NCI-H510A (cell line): ENCODE measurements at regions not wholly inside any gene's neighbourhood (a gene's known extent, or its start where the extent isn't known, plus 50 kb on each side); places are given as distances from the start of the nearest gene placed in this dataset.
"Not testable (repeated sequence)": the region's sequence is repeated elsewhere in the genome, so short reads cannot be mapped to it uniquely, and the experiment has no call there.

Source experiments
- DNase-seq: peaks from one replicate; lab custom pipeline; 2025; lab: John Stamatoyannopoulos, UW

DNA sequence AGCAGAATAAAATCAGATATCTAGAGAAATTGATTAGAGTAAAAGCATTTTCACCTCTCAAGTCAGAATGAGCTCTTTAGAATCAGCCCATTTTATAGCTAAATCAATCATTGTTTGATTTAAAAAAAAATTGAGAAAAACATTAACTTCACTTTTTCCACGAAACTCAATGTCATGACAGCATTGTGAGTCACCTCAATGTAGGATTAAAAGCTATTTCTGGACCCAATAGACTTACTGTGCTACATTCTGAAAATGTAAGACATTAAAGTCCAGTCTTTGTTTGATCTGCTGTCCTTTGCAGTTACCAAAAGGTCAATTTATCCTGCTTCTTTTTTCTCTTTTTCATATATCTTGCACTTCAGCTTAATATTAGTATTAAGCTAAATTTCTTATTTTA lies 519.4 kb upstream of the ZNF337 start:
- no peak for DNase-seq

DNA sequence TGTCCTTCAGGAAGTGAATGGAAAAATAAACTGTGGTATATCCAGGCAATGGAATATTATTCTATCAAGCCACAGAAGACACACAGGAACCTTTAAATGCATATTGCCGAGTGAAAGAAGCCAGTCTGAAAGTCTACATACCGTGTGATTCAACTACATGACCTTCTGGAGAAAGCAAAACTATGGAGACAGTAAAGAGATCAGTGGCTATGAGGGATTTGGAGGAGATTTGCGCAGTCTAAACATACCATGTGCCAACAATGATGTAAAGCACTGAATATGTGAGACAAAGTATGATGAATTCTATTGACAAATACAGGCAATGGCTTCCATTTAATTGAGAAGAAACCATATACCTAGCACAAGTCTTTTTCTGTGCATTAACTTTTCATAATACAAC lies 518.3 kb upstream of the ZNF337 start:
- no peak for DNase-seq

DNA sequence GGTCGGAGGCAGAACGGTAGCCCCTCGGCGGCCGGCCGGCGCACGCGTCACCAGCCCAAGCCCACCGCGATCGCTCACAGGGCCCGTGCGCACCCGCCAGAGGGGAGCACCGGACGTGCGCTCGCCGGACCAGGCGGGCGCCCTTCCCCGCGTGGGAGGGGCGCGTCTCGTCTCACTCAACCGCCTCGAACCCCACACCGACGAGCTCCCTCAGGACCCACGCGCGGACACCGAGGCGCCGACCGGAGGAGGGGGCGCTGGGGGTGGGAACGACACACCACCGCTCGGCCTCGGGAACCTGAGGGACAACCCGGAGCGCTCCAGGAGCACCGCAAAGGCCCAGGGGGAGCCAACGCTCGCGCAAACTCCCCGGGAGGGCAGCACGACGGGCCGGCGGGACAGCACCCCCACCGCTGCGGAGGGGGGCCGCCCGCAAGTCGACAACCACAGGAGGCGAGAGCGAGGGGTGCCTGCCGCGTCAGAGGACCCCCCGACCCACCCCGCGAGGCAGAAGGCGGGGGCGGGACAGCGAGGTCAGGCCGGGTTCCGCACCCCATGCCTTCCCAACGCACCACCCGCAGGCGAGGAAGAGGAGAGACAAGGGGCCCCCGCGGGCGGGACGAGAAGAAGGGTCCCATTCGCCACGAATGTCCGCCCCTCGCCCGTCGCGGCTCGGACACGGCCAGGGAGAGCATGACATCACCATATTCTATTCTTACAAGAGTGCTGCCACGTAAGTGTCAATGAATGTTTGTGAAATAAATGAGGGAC lies 512.7 kb upstream of the ZNF337 start:
- no peak for DNase-seq

- DNase-seq: peak; percentile 21
Measured at GRCh38 chr20:26208296-26209091, 511.8 kb upstream of the ZNF337 start.

- DNase-seq: peak; percentile 6
Measured at GRCh38 chr20:26207967-26208295, 511.3 kb upstream of the ZNF337 start.

- no peak for DNase-seq
Measured at GRCh38 chr20:26207237-26207966, 510.7 kb upstream of the ZNF337 start.

DNA sequence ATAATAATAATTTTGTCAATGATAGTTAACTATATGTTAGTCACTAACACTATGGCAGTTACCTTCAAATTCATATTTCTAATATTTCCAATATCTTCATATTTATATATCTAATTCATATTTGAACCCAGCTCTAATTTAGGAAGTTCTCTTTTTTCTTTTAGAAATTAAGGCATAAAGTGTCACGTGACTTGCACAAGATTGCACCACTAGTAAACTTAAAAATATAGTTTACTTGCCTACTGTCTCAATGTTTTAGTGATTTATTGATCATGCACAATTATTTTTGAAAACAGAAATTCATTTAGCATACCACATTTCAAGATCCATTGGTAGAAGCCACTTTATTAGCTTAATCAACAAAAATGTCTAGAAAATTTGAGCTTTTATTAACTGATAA lies 508.7 kb upstream of the ZNF337 start:
- DNase-seq: no peak

DNA sequence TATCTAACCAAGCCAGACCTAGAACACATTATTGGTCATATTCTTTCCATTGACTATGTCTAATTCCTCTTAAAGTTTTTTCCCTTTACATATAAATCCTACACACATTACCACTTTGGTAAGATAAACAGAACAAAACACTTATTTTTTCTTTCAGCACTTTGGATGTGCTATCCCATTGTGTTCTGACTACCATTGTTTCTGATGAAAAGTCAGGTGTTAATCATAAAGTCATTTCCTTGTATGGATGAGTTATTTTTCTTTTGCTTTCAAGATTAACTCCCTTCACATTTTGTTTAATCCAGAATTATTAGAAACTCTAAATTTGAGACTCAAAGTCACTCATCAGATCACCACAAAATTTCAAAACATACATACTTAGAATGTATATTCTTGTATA lies 504.4 kb upstream of the ZNF337 start:
- not testable (repeated sequence) for DNase-seq

- not testable (repeated sequence) for DNase-seq
Measured at GRCh38 chr20:26187329-26187728, 490.7 kb upstream of the ZNF337 start.

GRCh38 chr20:26183720-26184119 lies 487.1 kb upstream of the ZNF337 start:
- not testable (repeated sequence) for DNase-seq

DNA sequence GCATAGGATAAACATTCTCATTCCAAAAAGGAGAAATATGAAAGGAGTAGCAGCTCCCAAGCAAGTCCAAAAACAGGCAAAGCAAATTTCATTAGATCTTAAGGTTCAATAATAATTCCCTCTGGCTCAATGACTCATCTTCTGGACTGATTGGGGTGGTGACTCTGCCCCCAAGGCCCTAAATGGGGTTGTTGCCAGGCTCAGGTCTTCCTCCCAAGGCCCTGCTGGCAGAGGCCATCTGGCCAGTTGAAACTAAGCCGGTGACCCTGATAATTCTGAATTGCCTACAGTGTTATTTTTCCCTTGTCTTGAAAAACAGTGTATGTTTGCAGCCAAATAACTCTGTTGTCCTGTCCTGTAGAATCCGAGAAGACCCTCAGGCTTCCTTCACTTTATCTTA lies 484.7 kb upstream of the ZNF337 start:
- DNase-seq: not testable (repeated sequence)

- not testable (repeated sequence) for DNase-seq
Measured at GRCh38 chr20:26171875-26172274, 475.2 kb upstream of the ZNF337 start.

- no peak for DNase-seq
Measured at GRCh38 chr20:26169506-26169905, 472.9 kb upstream of the ZNF337 start.

DNA sequence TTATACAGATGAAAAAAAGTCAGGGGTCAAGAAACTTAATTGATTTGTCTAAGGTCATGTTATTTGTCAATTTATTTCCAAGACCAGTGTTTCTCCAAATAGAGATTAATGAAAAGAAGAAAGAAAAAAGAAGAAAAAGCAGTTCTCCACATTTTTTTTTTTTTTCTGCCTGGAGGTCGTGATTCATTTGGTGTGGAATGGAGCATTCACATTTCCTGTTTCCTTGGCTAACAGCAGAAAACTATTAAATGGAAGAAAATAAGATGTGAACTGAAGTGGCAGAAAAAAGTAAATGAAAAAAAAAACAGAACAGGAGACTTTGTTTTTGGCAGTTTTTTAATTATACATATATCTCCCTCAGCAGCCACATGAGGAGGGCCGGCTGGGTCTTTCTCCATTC lies 470.8 kb upstream of the ZNF337 start:
- no peak for DNase-seq

- DNase-seq: no peak
Measured at GRCh38 chr20:26163890-26164289, 467.2 kb upstream of the ZNF337 start.

GRCh38 chr20:26163151-26163550 lies 466.5 kb upstream of the ZNF337 start:
- not testable (repeated sequence) for DNase-seq

DNA sequence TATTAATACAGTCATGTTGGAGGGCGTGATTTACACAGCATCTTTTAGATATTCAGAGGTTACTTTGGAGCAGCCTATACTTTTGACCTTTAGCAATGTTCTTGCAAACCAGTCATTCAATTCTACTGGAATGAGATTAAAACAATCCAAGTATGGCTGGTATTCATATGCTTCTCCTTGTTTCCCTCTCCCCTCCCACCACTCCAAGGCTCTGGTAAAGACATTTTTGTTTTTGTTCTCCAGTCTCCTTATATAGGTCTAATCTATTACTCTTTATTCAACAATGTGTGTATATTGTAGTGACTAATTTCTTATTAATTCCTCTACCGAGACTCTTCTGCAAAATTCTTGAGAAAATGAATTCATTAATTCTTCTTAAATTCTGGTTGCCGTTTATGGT lies 465.1 kb upstream of the ZNF337 start:
- DNase-seq: not testable (repeated sequence)

DNA sequence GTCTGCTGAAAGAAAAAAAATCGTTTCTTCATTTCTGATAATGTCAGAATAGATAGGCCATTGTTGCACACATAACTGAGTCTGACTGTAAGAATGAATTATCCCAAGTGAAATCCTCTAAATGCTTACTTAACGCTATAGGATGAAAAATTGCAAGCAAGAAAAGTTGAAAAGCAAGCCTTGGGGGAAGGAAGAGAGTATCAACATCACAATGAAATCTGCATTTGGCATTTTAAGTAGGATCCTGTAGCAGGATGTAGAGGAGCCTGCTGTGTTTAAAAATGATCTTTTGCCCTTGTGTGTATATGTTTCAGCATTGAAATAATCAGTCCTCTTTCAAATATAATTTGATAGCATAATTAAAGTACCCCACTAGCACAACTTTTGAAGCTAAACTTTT lies 464.3 kb upstream of the ZNF337 start:
- DNase-seq: not testable (repeated sequence)

DNA sequence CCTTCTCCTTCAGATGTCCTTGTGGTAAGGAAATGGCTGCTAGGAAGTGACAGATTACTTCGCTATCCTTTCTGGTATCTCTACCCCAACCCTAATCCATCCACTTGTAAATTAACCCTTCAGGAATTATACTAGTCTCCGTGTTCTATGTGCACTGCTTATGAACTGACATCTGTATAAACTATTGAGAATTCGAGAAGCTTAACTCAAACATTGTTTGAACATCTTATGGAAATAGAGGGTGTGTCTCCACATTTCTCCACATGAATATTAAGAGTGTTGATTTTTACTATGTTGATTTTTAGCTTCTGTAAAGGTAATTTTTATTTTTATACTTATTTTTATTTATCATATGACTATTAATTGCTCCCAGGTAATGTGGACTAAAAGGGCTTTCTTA lies 457.6 kb upstream of the ZNF337 start:
- no peak for DNase-seq

DNA sequence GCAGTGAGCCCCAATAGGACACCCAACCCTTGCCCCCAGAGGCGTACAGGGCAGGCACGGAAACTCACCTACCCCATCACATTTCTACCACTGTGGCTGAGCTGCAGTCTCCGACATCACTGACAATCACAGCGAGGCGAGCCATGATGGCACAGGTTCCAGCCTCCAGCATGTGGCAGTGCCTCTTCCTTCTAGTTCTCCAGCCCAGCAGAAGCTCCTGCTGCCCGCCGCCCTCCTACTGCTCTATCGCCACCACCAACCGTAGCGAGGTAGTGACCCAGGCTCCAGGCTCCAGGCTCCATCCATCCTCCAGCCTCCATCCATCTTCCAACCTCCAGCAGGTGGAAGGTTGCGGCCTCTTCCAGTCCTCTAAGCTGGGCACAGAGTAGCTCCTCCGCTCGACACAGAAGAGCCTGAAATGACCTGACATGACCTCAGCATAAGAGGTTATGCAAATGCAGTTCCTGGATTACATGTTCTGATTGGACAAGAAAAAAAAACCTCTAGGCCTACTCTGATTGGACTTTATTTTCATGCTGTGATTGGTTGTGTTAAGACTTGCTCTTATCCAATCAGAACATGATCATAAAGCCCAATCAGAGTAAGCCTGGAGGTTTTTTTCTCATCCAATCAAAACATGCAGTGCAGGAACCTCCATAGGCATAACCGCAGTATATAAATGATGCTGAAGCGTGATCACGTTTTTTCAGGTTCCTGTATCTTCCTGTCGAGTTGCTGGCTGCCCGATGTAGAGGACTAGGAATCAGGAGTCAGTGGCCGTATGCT lies 438.9 kb upstream of the ZNF337 start:
- DNase-seq: peak; percentile 93

GRCh38 chr20:26134606-26135005 lies 438.0 kb upstream of the ZNF337 start:
- DNase-seq: no peak

GRCh38 chr20:26133794-26134193 lies 437.1 kb upstream of the ZNF337 start:
- not testable (repeated sequence) for DNase-seq
